Brain microvascular endothelial cell (primary cell): ENCODE measurements at regions not wholly inside any gene's neighbourhood (a gene's known extent, or its start where the extent isn't known, plus 50 kb on each side); places are given as distances from the start of the nearest gene placed in this dataset.

Source experiments
- DNase-seq: peaks from one replicate; pipeline ENCODE4 v3.0.0-alpha.2; 2020
- H3K27ac ChIP-seq: fragments of 250-450 bp; sonication (Bioruptor Pico); 2 replicates; pipeline ENCODE4 v1.5.1; 2020; ENCODE audit warnings: mild to moderate bottlenecking, moderate library complexity
- H3K27me3 ChIP-seq: fragments of 250-450 bp; sonication (Bioruptor Pico); replicated peaks from 2 replicates; pipeline ENCODE4 v1.5.1; 2020; ENCODE audit warnings: mild to moderate bottlenecking
- H3K36me3 ChIP-seq: fragments of 250-450 bp; sonication (Bioruptor Pico); replicated peaks from 2 replicates; pipeline ENCODE4 v1.5.1; 2020; ENCODE audit warnings: mild to moderate bottlenecking
- H3K4me3 ChIP-seq: 2 replicates; pipeline ENCODE4 v1.5.1; 2011; ENCODE audit warnings: low read depth, mild to moderate bottlenecking, control low read depth, low read length, moderate library complexity
- in situ Hi-C: cut with HindIII; loops from 2 replicates; pipeline ENCODE4 v1.10.0; 2017; ENCODE audit warnings: low sequenced_read_pairs, low pct_ligation_motif_present
- TF ChIP-seq, protein P1 (sequence below): IDR thresholded peaks from 2 replicates; pipeline ENCODE4 v1.5.1; 2011; ENCODE audit warnings: low read depth, mild to moderate bottlenecking, moderate library complexity, low read length, control low read depth, inconsistent platforms; ENCODE audit errors: missing control alignments

- in situ Hi-C loops, result no loop called here
- no peaks in the 10 kb centered on the region for H3K36me3 ChIP-seq
- TF ChIP-seq, protein P1, sequence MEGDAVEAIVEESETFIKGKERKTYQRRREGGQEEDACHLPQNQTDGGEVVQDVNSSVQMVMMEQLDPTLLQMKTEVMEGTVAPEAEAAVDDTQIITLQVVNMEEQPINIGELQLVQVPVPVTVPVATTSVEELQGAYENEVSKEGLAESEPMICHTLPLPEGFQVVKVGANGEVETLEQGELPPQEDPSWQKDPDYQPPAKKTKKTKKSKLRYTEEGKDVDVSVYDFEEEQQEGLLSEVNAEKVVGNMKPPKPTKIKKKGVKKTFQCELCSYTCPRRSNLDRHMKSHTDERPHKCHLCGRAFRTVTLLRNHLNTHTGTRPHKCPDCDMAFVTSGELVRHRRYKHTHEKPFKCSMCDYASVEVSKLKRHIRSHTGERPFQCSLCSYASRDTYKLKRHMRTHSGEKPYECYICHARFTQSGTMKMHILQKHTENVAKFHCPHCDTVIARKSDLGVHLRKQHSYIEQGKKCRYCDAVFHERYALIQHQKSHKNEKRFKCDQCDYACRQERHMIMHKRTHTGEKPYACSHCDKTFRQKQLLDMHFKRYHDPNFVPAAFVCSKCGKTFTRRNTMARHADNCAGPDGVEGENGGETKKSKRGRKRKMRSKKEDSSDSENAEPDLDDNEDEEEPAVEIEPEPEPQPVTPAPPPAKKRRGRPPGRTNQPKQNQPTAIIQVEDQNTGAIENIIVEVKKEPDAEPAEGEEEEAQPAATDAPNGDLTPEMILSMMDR, result no peak
- H3K4me3 ChIP-seq, result no peak overlapping the region
- no peak for DNase-seq
- no peaks in the 10 kb centered on the region for H3K27me3 ChIP-seq
- no peak overlapping the region for H3K27ac ChIP-seq
These were observed 270.3 kb downstream of the CGGBP1 start for GRCh38 chr3:87788516-87788915.

- Histone ChIP-seq H3K36me3 (no peaks in the 10 kb centered on the region), H3K4me3 (no peak overlapping the region), H3K27ac (no peak overlapping the region), H3K27me3 (no peaks in the 10 kb centered on the region)
- in situ Hi-C loops, result no loop called here
- DNase-seq, result no peak
- TF ChIP-seq, protein P1, result no peak
These were observed 278.0 kb downstream of the CGGBP1 start for GRCh38 chr3:87780811-87781210.

DNA sequence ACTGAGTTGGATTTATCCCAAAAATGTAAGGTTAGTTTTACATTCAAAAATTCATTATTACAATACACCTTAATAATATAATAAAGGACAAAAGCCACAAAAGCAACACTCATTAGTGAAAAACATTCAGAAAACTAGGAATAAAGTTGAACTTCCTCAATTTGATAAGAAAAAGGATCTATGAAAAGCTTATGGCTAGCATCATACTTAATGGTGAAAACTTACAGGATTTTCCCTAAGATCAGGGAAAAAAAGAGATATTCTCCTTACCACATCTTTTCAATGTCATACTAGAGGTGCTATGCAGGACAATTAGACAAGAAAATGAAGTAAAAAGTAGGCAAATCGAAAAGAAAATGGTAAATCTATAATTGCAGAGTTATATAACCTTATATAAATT is 279.9 kb downstream of the CGGBP1 start:
- no peak overlapping the region for H3K27ac ChIP-seq
- H3K27me3 ChIP-seq, result no peaks in the 10 kb centered on the region
- DNase-seq, result no peak
- TF ChIP-seq, protein P1, result no peak
- no peaks in the 10 kb centered on the region for H3K36me3 ChIP-seq
- in situ Hi-C loops, result no loop called here
- H3K4me3 ChIP-seq, result no peak overlapping the region

DNA sequence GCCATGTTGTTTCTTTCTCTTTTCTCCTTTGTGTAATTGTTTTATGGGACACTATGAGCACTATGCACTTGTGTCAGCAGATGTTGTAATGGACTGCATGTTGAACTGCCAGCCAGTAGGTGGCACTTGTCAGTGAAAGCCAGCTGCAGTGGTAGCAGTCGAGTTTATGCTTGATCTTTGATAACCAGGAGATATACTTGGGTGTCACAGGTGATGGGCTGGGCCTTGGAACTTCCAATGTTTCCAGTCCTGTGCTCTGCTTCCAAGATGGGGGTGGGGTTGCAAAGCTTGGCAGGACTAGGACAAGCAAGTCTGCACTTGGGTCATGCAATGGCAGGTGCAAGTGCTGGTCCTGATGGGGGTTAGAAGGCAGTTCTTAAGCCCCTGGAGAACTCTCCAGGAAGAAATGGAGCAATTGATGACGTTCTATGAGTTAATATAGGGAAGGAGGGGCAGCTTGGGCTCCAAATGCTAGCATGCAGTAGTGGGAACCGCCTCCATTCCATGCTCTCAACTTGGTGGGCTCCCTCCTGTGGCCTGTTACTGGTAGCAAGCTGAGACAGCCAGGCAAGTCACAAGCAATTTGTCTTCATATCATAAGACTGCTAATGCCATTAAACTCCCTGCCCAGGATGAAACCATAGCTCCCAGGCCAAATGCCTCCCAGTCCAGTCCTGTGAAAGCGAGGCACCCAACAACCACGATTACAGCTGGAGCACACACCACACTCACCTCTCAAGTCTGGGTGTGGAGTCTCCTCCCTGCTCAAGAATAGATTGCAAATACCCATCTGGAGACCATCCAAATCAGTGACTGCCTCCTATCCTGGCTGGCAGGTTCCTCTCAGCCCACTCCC is 287.2 kb downstream of the CGGBP1 start:
- Histone ChIP-seq H3K36me3 (no peaks in the 10 kb centered on the region), H3K4me3 (no peak overlapping the region), H3K27me3 (no peaks in the 10 kb centered on the region), H3K27ac (no peak overlapping the region)
- in situ Hi-C loops, result no loop called here
- peak; percentile 36 for DNase-seq
- TF ChIP-seq, protein P1, result peak; percentile 83

DNA sequence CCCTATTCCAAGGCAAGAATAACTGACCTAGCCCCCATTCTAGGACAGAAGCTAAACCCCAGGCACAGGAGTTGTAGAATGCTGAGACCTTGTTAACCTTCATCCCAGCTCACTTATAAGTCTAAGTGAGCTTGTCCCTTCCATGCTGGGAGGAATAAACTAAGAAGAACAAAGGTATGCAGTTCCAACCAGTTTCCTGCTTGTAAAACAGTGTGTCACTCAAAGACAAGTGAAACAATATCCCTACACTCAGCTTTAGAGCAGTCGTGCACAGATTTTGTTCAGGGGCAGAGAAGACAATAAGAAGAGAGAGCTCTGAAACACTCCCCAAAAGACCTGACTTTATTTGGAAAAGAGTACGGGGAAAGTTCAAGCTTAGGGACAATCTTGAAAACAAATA is 292.1 kb downstream of the CGGBP1 start:
- Histone ChIP-seq H3K27ac (no peak overlapping the region), H3K36me3 (no peaks in the 10 kb centered on the region), H3K27me3 (no peaks in the 10 kb centered on the region), H3K4me3 (no peak overlapping the region)
- DNase-seq, result no peak
- in situ Hi-C loops, result no loop called here
- TF ChIP-seq, protein P1, result no peak

DNA sequence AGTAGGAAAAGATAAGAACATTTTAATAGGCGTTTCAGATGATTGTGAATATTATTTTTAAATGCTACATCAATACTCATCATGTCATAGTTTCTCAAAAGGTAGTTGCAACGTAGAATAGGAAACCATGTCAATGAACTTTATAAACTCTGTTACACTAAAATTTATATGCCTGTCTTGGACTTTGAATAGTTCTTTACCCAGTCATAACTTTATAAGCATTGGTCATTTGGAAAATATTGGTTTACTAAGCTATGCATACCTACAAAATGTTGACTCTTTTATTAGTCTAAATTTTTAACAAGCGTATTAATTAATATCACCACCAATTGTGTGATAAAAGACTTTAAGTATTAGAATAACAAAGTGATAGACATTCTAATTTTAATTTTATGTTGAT is 293.5 kb downstream of the CGGBP1 start:
- H3K4me3 ChIP-seq, result no peak overlapping the region
- H3K27ac ChIP-seq, result no peak overlapping the region
- TF ChIP-seq, protein P1, result no peak
- no peaks in the 10 kb centered on the region for H3K27me3 ChIP-seq
- in situ Hi-C loops, result no loop called here
- DNase-seq, result no peak
- H3K36me3 ChIP-seq, result no peaks in the 10 kb centered on the region
